GM18868 (cell line): ENCODE measurements at regions not wholly inside any gene's neighbourhood (a gene's known extent, or its start where the extent isn't known, plus 50 kb on each side); places are given as distances from the start of the nearest gene placed in this dataset.
"Not testable (repeated sequence)": the region's sequence is repeated elsewhere in the genome, so short reads cannot be mapped to it uniquely, and the experiment has no call there.

Experiments used
- ATAC-seq: cut with Tn5 transposase; IDR thresholded peaks from one replicate; pipeline ENCODE4 v1.9.1; 2021; ENCODE audit warnings: mild to moderate bottlenecking, moderate library complexity; ENCODE audit not compliant: unreplicated experiment

DNA sequence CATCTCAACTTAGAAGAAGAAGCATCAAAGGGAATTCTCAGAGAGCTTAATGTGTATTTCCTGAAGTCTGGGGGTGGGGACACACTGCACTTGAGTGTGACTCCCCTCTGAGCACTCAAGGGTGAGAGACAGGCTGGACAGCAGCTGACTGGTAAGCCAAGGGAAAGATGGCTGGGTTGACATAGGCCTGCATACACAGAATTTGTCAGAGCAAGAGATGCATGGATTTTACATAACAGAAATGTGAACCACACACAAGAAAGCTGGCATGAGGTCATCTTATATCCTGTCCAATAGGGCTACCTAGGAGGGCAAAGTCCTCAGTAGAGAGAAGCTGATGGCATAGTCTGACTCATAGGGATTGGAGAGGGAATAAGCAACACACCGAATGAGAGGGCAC is 114.3 kb upstream of the EPB41L4A start:
- ATAC-seq, result peak; percentile 44

- no peak for ATAC-seq
These were observed 115.0 kb upstream of the EPB41L4A start for GRCh38 chr5:112534067-112534583.

DNA sequence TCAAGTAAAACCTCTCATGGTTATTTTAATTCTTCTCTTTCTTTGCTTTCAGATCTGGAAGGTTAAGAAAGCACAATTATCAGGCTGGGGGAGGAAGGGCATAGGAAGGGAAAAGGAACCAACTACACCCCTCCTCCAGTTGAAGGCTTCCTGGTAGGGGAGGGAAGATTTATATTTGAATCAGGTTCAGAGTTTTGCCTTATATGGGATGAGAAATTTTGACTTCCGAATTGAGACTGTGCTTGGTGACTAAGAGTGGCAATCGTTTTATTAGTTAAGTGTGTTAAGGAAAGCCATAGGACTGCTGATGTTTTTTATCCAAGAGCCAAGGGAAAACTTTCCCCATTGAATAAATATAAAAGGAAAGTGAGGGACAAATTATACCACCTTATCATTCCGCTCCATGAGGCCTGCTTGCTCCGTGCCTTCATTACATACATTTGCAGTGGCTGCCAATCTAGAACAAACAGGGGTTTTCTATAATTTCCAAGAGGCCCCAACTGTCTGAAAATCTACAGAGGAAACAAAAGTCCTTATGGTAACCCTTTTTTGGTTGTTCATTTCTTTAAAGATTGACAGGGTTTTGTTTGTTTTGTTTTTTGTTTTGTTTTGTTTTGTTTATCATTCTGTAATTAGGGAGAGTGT is 115.7 kb upstream of the EPB41L4A start:
- no peak for ATAC-seq

GRCh38 chr5:112535356-112535755 is 116.3 kb upstream of the EPB41L4A start:
- ATAC-seq, result no peak

DNA sequence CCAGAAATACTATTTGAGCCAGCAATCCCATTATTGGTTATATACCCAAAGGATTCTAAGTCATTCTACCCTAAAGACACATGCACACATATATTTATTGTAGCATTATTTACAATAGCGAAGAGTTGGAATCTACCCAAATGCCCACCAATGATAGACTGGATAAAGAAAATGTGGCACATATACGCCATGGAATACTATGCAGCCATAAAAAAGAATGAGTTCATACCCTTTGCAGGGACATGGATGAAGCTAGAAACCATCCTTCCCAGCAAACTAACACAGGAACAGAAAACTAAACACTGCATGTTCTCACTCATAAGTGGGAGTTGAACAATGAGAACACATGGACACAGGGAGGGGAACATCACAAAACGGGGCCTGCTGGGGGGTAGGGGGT is 125.5 kb upstream of the EPB41L4A start:
- not testable (repeated sequence) for ATAC-seq

- ATAC-seq, result no peak
These were observed 128.0 kb upstream of the EPB41L4A start for GRCh38 chr5:112546946-112547592.

DNA sequence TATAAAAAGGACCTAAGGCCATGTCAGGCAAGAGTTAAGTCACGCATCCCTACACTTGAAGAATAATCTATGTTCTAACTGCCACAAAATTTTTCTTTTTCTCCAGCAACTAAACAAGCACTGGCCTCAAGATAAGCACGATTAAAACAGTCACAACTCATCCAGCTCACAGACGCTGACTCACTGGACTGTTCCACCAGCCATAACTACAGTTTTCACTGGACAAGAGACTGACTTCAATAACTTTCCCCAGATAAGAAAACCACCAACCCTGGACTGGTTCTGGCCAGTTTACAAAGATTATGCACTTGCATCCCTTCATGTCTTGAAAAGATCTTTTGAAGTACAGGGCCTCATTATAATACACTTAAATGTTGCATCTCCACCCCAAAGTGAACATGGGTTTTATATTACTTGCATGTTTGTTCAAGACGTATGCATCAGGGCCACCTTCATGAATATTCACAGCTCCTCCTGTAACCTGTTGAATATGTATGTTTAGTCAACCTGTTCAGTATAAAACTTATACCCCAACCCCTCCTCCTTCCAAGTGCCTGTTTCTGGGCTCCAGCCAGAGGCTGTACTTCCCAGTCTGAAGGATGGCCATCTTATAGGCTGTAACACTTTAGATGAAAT is 129.3 kb upstream of the EPB41L4A start:
- ATAC-seq, result no peak

DNA sequence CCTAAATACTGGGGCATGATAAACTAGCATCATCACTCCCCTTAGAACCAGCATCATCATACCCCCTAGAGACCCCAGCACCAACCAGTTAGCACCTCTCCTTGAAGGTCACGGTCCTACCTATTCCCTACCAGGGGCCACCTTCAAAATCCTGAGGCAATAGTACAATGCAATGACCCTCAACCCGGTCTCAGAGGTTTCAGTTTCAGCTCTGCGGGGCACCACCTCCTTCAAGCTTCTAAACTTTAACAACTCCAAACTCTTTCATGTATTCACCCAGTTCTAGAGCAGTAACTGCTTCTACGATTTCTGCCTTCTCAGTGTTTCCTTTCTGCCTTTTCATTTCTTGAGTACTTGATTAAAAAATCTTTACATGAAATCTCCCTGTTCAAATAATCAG is 130.1 kb upstream of the EPB41L4A start:
- ATAC-seq, result no peak

GRCh38 chr5:112549605-112550166 is 130.6 kb upstream of the EPB41L4A start:
- no peak for ATAC-seq

DNA sequence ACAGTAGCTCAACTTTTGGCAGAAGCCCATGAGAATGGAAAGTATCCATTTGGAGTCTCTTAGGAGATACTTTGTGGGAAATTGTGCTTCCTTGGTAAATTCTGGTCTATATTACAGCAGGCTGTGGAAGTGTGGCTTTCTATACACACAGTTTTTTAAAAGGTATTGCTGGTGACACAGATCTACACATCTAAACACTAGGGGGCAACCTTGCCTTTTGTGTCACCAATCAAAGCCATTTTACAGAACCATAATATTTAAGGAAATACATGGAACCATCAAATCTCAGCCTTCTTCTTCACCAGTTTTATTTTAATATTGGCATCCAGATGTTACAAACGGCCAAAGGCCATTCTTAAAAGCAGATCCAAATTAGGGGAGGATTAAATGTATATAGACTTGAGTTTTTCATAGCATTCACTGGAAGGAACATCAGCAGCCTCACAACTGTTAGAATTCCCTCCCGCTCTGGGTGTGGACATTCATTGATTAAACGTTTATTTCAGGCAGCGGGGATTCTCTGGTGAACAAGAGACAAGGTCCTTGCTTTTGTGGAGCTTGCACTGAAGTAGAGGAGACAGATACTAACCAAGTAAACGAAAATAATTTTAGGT is 132.4 kb upstream of the EPB41L4A start:
- ATAC-seq, result peak; percentile 69

DNA sequence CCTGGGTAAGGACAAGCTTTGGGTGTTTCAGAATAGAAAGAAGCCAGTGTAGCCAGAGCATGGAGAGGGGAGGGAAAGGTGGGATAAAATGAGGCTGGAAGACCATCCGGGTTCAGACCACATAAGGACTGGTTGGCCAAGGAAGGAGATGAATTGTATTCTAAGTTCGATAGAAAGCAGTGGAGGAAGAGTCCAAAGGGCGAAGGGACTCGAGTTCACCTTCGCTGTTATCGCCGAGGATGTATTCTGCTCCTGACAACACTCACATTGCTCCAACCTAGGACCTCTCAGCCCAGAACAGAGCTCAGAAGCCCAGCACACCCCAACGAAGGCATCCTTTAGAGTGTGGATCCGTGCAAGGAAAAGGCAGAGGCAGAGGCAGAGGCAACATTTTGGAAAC is 133.1 kb upstream of the EPB41L4A start:
- no peak for ATAC-seq

DNA sequence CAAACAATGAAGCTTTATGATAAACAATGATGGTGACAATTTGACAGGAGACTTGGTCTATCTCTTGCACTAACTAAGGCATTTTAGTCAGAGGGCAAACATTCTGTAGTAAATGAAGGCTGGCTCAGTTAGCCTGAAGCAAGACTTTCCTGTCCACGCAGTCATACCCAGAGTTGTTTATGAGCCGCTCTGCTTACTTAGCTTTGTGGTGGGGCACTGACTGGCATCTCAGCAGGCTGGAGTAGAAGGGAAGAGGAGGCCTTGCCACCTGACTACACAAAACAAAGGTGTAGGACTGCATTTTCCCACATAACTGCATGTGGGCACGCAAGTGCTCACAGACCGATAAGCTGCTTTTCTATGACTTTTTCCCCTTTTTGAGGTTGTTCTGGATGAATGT is 133.7 kb upstream of the EPB41L4A start:
- no peak for ATAC-seq

DNA sequence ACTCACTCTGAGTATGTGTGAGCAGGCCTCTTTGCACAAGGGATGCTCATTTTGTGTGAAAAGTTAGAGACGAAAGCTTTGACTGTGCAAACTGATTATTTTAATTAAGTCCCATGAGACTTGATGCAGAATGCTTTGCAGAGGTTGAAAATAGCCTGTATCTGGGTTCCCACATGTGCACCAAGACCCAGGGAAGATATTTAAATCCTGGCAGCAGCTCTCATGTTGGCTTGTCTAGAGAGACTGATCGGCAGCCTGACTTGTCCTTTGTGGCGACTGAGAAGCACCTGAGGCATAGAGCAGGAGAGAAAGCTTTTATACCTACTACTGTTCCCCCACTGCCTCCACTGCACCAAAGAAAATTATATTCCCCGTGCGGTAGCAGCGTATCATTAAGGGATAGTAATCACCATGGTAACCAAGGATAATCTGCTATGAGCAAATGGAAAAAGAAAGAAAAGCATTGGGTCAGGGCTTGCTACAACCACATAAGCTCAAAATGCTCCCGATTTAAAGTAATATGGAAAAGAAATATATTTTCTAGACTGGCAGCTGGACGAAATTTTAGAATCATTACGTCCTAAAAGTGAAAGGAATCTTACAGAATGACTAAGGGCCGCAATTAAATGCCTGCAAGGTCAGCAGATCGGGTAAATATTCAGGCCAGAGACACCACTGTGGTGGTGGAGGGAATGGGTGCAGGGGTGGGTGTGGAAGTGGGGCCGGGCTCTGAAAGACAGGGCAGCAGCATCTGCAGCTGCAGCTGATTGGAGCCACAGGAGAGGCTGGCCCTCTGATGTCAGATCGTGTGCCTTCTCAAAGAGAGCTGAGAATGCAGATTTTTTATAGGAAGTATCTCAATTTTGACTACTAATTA is 135.3 kb upstream of the EPB41L4A start:
- no peak for ATAC-seq

DNA sequence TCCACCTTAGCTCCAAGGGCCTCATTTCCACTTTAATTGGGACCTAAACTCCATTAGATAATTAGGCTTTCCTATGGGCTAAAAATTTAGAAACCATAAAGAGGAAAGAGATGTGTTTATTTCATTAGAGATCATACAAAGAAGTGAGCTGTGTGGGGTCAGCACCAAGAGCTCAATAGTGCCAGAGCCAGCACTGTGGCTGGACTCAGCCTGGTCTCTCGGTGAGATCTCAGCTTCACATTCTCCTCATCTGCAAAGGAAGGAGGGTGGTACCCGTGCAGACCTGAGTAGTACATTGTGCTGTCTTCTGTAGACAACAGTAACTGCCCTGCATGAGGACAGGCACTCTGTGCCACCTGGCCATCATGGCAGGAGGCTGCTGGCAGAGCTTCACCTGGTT is 136.1 kb upstream of the EPB41L4A start:
- no peak for ATAC-seq

GRCh38 chr5:112555691-112556090 is 136.6 kb upstream of the EPB41L4A start:
- ATAC-seq, result no peak

DNA sequence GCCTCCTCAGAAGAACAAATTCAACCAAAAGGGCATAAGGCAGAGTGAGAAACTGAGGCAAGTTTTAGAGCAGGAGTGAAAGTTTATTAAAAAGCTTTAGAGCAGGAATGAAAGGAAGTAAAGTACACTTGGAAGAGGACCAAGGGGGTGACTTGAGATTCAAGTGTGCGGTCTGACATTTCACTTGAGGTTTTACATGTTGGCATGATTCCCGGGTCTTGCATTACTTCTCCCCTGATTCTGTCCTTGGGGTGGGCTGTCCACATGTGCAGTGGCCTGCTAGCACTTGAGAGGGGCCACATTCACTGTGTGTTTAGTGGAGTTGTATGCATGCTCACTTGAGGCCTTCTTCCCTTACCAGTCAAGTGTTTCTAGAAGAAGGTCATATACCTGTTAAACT is 140.4 kb upstream of the EPB41L4A start:
- not testable (repeated sequence) for ATAC-seq

GRCh38 chr5:112560371-112560770 is 141.3 kb upstream of the EPB41L4A start:
- no peak for ATAC-seq

DNA sequence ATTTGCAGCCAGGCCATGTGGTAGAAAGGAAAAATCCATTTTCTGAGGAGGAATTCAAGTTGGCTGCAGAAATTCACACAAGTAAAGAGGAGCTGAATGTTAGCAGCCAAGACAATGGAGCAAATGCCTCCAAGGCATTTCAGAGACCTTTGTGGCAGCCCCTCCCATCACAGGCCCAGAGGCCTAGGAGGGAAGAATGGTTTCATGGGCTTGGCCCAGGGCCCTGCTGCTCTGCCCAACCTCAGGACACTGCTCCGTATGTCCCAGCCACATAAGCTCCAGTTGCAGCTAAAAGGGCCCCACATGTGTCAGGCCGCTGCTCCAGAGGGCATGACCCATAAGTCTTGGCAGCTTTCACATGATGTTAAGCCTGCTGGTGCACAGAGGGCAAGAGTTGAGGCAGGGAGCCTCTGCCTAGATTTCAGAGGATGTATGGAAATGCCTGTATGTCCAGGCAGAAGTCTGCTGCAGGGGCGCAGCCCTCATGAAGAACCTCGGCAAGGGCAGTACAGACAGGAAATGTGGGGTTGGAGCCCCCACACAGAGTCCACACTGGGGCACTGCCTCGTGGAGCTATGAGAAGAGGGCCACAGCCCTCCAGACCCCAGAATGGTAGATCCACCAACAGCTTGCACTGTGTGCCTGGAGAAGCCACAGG is 144.2 kb upstream of the EPB41L4A start:
- ATAC-seq, result no peak

DNA sequence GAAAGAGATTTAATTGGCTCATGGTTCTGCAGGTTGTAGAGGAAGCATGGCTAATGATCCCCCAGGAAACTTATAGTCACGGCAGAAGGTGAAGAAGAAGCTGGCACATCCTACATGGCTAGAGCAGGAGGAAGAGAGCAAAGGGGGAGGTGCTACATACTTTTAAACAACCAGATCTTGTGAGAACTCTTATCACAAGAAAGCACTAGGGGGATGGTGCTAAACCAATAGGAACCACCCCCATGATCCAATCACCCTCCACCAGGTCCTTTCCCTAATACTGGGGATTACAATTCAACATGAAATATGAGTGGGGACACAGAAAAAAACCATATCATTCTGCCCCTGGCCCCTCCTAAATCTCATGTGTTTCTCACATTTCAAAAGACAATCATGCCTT is 147.2 kb upstream of the EPB41L4A start:
- no peak for ATAC-seq

GRCh38 chr5:112569596-112569995 is 150.5 kb upstream of the EPB41L4A start:
- no peak for ATAC-seq
